Fibroblast of the aortic adventitia (primary cell): ENCODE measurements at regions not wholly inside any gene's neighbourhood (a gene's known extent, or its start where the extent isn't known, plus 50 kb on each side); places are given as distances from the start of the nearest gene placed in this dataset.

Source experiments
- DNase-seq: peaks from one replicate; pipeline ENCODE4 v3.0.0-alpha.2; 2010; ENCODE audit warnings: low read depth
- H3K4me3 ChIP-seq: 2 replicates; pipeline ENCODE4 v1.5.1; 2011; ENCODE audit warnings: low read depth, mild to moderate bottlenecking, control low read depth, low read length, moderate library complexity
- TF ChIP-seq, protein P1 (sequence below): IDR thresholded peaks from 2 replicates; pipeline ENCODE4 v1.5.1; 2011; ENCODE audit warnings: mild to moderate bottlenecking, low read length, control low read depth, inconsistent platforms; ENCODE audit not compliant: insufficient read depth

DNA sequence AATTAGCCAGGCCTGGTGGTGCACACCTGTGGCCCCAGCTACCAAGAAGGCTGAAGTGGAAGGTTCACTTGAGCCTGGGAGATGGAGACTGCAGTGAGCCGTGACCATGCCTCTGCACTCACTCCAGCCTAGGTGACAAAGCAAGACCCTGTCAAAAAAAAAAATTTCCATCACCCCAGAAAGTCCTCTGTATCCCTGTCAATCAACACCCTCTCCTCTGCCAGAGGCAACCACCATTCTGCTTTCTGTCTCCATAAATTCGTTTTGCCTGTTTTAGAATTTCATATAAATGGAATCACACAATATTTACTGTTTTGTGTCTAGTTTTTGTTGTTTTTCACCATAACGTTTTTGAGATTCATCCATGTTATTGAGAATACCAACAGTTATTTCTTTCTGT is 141.6 kb upstream of the SLC45A1 start:
- no peak for DNase-seq
- TF ChIP-seq, protein P1, sequence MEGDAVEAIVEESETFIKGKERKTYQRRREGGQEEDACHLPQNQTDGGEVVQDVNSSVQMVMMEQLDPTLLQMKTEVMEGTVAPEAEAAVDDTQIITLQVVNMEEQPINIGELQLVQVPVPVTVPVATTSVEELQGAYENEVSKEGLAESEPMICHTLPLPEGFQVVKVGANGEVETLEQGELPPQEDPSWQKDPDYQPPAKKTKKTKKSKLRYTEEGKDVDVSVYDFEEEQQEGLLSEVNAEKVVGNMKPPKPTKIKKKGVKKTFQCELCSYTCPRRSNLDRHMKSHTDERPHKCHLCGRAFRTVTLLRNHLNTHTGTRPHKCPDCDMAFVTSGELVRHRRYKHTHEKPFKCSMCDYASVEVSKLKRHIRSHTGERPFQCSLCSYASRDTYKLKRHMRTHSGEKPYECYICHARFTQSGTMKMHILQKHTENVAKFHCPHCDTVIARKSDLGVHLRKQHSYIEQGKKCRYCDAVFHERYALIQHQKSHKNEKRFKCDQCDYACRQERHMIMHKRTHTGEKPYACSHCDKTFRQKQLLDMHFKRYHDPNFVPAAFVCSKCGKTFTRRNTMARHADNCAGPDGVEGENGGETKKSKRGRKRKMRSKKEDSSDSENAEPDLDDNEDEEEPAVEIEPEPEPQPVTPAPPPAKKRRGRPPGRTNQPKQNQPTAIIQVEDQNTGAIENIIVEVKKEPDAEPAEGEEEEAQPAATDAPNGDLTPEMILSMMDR: no peak
- no peak overlapping the region for H3K4me3 ChIP-seq

- no peak overlapping the region for H3K4me3 ChIP-seq
- no peak for DNase-seq
- TF ChIP-seq, protein P1: no peak
Measured at GRCh38 chr1:8174807-8175206, 143.1 kb upstream of the SLC45A1 start.

- DNase-seq: no peak
- TF ChIP-seq, protein P1: no peak
- H3K4me3 ChIP-seq: no peak overlapping the region
Measured at GRCh38 chr1:8171751-8172464, 145.8 kb upstream of the ERRFI1 start.

DNA sequence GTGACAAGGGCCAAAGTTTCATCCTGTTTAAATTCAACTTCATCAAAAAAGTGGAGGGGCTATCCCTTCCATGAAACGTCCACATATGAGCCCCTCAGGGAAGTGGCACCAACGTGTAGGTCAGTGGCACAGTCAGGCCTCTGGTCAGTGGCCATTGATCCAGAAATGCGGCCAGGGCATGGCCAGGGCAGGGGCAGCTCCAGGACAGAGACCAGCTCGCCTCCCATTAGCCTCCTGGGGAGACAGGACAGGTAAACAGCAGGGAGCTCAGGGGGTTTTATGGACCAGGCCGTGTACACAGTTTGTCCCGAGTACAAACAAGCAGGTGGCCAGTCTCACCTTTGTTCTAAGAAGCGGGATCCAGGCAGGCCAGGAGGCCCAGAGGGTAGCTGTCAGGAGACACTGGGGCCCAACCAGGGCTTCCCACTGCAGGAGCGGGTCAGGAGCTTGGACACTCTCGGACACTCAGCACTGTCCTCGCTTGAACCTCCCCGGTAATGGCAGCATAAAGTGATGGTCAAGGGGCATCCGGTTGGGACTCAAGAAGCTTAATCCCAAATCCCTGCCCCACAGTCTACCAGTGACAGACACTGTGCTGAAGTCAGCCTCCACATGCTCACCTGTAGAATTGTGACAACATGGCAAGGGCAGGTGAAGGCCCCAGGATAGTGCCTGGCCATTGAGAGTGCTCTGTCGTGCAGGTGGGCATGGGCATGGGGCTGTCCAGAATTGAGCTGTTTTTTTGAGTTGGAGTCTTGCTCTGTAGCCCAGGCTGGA is 144.1 kb upstream of the ERRFI1 start:
- DNase-seq: no peak
- no peak overlapping the region for H3K4me3 ChIP-seq
- TF ChIP-seq, protein P1: no peak

- DNase-seq: peak; percentile 81
- TF ChIP-seq, protein P1: no peak
- no peak overlapping the region for H3K4me3 ChIP-seq
Measured at GRCh38 chr1:8169364-8170058, 143.4 kb upstream of the ERRFI1 start.

DNA sequence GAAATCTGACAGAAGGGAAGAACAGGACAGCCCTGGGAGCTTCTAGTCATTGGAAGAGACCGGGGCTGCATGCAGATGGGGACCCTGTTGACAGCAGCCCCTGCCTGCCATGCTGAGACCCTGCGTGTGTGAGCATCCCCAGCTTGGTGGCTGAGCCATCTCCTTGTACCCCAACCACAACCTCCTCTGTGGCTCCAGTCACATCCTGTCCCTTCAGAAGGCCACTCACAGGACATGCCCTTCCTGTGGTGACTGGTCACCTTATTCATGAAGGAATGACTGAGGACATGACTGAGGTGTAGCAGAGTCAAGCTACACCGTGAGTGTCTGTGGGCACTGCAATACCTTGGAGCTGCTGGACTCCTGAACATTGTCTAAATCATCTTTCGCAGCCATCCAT is 141.8 kb upstream of the ERRFI1 start:
- TF ChIP-seq, protein P1: no peak
- no peak for DNase-seq
- H3K4me3 ChIP-seq: no peak overlapping the region
